ENCODE measurements at regions not wholly inside any gene's neighbourhood (a gene's known extent, or its start where the extent isn't known, plus 50 kb on each side); places are given as distances from the start of the nearest gene placed in this dataset.

GRCh38 chr4:41865306-41865980 is 69.8 kb upstream of the TMEM33 start:
- Mint-ChIP-seq H3K27ac (ENCODE audit: unreplicated experiment) (no peak overlapping the region), H3K4me3 (ENCODE audit: low read depth, unreplicated experiment) (no peak overlapping the region), H3K4me1 (ENCODE audit: low read depth, unreplicated experiment) (no peaks in the 10 kb centered on the region), H3K9me3 (ENCODE audit: low read depth, unreplicated experiment) (no peaks in the 10 kb centered on the region), H3K27me3 (ENCODE audit: unreplicated experiment) (no peaks in the 10 kb centered on the region), H3K36me3 (ENCODE audit: insufficient read depth, unreplicated experiment) (no peaks in the 10 kb centered on the region)
- intact Hi-C loops (cut with micrococcal nuclease; ENCODE audit: unreplicated experiment), result no loop called here
- no TSS peak for BruUV-seq (replicated peaks)
- CTCF ChIA-PET, result no interaction called here
- DNase-seq, result no peak
- TF ChIP-seq CTCF (IDR thresholded peaks at IDR 0.05; ENCODE audit: unreplicated experiment), result no peak

- no peak overlapping the region for H3K4me3 Mint-ChIP-seq (ENCODE audit: low read depth, unreplicated experiment)
- H3K4me1 Mint-ChIP-seq (ENCODE audit: low read depth, unreplicated experiment), result no peaks in the 10 kb centered on the region
- BruUV-seq (replicated peaks), result no TSS peak
- no peaks in the 10 kb centered on the region for H3K27me3 Mint-ChIP-seq (ENCODE audit: unreplicated experiment)
- TF ChIP-seq CTCF (IDR thresholded peaks at IDR 0.05; ENCODE audit: unreplicated experiment), result no peak
- H3K9me3 Mint-ChIP-seq (ENCODE audit: low read depth, unreplicated experiment), result no peaks in the 10 kb centered on the region
- DNase-seq, result no peak
- no peaks in the 10 kb centered on the region for H3K36me3 Mint-ChIP-seq (ENCODE audit: insufficient read depth, unreplicated experiment)
- CTCF ChIA-PET, result no interaction called here
- H3K27ac Mint-ChIP-seq (ENCODE audit: unreplicated experiment), result no peak overlapping the region
- intact Hi-C loops (cut with micrococcal nuclease; ENCODE audit: unreplicated experiment), result no loop called here
Observed at GRCh38 chr4:41859087-41859486, 76.1 kb upstream of the TMEM33 start.

- H3K27ac Mint-ChIP-seq (ENCODE audit: unreplicated experiment), result no peak overlapping the region
- H3K27me3 Mint-ChIP-seq (ENCODE audit: unreplicated experiment), result no peaks in the 10 kb centered on the region
- no peak for DNase-seq
- intact Hi-C loops (cut with micrococcal nuclease; ENCODE audit: unreplicated experiment), result no loop called here
- no TSS peak for BruUV-seq (replicated peaks)
- H3K4me3 Mint-ChIP-seq (ENCODE audit: low read depth, unreplicated experiment), result no peak overlapping the region
- H3K36me3 Mint-ChIP-seq (ENCODE audit: insufficient read depth, unreplicated experiment), result no peaks in the 10 kb centered on the region
- H3K4me1 Mint-ChIP-seq (ENCODE audit: low read depth, unreplicated experiment), result no peaks in the 10 kb centered on the region
- no peak for TF ChIP-seq CTCF (IDR thresholded peaks at IDR 0.05; ENCODE audit: unreplicated experiment)
- no peaks in the 10 kb centered on the region for H3K9me3 Mint-ChIP-seq (ENCODE audit: low read depth, unreplicated experiment)
- CTCF ChIA-PET, result no interaction called here
Observed at GRCh38 chr4:41857226-41857641, 78.0 kb upstream of the TMEM33 start.

- TF ChIP-seq CTCF (IDR thresholded peaks at IDR 0.05; ENCODE audit: unreplicated experiment), result no peak
- H3K27ac Mint-ChIP-seq (ENCODE audit: unreplicated experiment), result no peak overlapping the region
- no peaks in the 10 kb centered on the region for H3K9me3 Mint-ChIP-seq (ENCODE audit: low read depth, unreplicated experiment)
- no peaks in the 10 kb centered on the region for H3K36me3 Mint-ChIP-seq (ENCODE audit: insufficient read depth, unreplicated experiment)
- no TSS peak for BruUV-seq (replicated peaks)
- no peak overlapping the region for H3K4me3 Mint-ChIP-seq (ENCODE audit: low read depth, unreplicated experiment)
- CTCF ChIA-PET, result no interaction called here
- H3K27me3 Mint-ChIP-seq (ENCODE audit: unreplicated experiment), result no peaks in the 10 kb centered on the region
- no peaks in the 10 kb centered on the region for H3K4me1 Mint-ChIP-seq (ENCODE audit: low read depth, unreplicated experiment)
- intact Hi-C loops (cut with micrococcal nuclease; ENCODE audit: unreplicated experiment), result no loop called here
- DNase-seq, result no peak
Observed at GRCh38 chr4:41856797-41857196, 78.4 kb upstream of the TMEM33 start.

All from Calu3 (cell line).